GM21515 (cell line): ENCODE measurements at regions not wholly inside any gene's neighbourhood (a gene's known extent, or its start where the extent isn't known, plus 50 kb on each side); places are given as distances from the start of the nearest gene placed in this dataset.
"Not testable (repeated sequence)": the region's sequence is repeated elsewhere in the genome, so short reads cannot be mapped to it uniquely, and the experiment has no call there.

Source experiments
- ATAC-seq: cut with Tn5 transposase; IDR thresholded peaks from one replicate; pipeline ENCODE4 v1.9.1; 2021; ENCODE audit not compliant: unreplicated experiment

DNA sequence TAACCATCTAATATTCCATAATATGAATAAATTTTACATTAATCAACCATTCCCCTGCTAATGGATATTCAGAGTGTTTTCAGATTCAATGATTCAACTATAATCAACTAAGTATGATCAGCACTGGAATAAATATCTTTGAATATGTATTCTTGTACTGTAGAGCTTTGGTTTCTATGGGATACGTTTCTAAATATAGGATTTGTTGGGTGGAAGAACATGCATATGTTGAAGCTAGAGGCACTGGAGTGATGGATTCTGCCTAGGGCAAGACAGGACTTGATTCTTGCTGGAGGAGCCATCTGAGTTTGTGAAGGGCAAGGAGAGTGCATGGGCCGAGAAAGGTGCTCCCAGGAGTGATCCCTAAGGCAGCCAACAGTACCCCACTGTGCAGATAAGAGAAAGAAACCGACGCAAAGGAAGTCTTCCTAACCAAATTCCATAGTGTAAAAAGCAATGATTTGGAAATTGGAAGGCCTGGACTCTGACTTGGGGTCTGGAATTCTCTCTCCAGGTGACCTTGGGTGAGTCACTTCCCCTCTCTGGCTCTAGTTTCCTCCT lies 418.7 kb downstream of the PREX1 start:
- ATAC-seq = no peak

- no peak for ATAC-seq
Measured at GRCh38 chr20:48407710-48408109, 420.1 kb downstream of the PREX1 start.

GRCh38 chr20:48406912-48407340 lies 420.9 kb downstream of the PREX1 start:
- no peak for ATAC-seq

DNA sequence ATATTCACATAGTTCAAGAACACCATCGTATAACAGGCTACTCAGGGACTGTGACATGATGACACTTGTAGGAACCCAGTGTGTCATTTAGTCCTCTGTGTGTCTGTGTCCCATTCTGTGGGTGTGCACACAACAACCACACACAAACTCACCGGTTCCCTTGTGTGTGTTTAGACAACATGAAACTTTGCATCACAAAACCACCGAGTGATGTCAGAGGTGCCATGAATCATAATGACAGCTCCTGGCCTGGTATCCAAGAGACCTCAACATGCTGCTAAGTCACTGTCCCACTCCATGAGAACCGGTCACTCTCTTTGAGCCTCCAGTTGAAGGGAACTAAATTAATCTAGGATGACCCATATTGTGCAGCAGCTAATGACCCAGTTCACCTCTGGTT lies 421.3 kb downstream of the PREX1 start:
- ATAC-seq = no peak

- ATAC-seq = no peak
Measured at GRCh38 chr20:48405909-48406308, 421.9 kb downstream of the PREX1 start.

DNA sequence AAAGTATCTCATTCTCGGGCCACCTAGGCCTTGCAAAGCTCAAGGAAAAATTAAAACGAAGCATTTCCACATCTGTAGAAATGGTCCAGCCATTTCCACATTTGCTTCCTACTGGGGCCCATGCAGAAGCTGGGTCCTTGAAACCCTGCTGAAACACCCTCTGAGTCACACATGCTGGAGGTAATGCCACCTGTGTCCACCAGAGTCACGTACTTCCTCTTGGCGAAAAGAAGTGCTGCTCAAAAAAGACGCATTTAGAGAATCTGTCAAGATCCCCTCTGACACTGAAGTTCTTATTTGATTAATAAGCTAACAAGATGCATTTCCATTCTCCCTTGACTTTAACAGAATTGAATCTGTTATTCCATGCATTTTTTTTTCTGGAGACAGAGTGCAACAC lies 423.2 kb downstream of the PREX1 start:
- no peak for ATAC-seq

GRCh38 chr20:48403167-48403761 lies 424.5 kb downstream of the PREX1 start:
- no peak for ATAC-seq

DNA sequence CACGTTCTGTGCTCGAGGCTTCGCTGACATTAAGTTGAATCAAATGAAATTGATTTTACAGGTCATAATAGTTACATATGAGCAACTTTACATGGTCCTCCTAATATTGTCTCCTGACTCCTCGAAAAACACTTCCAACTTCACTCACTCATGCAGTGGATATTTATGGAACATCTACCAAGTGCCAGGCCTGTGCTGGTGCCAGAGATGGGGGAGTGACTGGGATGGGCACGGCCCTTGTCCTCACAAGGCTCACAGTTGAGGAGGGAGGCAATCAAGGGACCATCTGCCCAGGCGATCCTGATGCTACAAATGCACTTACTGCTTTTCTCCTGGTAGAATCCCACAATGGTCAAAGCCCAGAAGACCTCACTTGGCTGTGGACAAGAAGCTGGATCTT lies 426.4 kb downstream of the PREX1 start:
- no peak for ATAC-seq

GRCh38 chr20:48400009-48400408 lies 427.8 kb downstream of the PREX1 start:
- ATAC-seq = no peak

DNA sequence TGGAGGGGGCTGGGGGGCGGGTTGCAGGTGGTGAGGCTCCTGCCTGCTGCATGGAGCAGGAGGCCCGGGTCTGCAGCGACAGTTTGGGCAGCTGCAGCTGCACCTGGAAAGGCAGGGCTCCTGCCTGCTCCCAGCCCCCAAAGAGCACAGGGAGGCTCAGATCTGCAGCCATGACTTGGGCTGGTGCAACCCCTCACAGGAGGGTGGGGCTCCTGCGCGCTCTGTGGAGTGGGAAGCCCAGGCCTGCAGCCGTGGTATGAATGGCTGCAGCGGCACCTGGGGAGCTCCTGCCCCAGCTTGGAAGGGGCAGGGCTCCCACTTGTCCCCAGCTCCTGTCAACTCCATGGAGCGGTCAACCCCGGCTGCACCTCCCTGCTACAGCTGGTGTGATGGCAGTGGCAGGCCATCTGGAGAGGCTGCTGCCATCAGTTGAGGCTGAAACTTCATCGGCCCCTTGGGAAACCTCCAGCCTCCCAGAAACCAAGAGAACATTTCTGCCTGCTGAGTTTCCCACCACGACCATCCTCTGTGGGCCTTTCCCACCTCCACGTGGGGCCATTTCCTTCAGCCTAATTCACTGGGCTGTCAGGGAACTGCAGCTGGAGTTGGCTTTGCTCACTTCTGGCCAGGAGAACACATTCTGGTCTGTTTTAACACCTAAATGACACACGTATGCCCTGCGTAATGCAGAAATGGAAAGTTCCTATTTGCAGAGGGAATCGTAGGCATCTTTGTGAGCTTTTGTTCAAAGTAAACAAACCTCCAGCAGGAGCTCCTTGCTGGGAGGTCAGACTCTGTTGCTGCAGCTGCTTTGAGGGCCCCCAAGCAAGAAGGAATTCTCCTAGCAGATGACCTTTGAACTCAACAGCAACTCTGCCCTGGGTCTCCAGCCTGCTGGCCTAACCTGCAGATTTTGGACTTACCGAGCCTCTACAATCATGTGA lies 429.0 kb downstream of the PREX1 start:
- ATAC-seq = no peak

DNA sequence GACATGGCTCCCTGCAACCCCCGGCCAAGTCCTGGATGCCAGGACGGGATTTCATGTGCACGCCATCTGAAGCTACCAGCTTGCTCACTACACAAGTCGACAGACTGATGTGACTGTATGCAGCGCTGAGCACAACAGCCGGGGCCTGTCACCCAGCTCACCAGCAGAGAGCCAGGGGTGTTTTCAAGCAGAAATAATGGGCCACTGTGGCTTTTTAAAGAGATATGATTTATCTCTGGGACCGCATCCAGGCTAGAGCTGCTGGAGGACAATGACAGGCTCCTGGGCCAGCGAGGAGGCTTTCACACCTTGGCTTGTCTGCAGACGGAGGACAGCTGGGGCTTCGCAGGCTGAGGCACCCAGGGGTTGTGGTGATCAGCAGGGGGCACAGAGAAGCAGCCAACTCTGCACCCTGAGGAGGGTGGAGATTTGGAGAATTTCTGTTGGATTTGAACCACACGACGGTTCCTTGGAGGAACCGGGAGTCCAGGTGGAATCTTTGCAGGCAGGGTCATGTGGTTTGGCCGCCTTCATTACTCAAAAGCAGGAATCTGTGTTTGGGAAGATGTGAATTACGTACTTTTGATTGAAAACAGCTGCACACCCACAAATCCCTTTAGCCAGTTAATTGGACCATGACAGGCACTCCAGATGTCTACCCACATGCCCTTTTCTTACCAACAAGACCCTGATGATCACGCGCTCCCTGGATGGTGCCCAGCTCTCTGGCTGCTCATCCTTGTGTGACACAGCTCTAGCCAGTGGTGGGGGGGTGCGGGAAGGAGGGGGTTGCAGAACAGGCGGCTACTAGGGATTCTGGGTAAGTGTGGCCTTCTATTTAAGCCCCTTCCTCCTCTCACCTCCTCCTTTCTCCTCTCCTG lies 430.6 kb downstream of the PREX1 start:
- not testable (repeated sequence) for ATAC-seq

DNA sequence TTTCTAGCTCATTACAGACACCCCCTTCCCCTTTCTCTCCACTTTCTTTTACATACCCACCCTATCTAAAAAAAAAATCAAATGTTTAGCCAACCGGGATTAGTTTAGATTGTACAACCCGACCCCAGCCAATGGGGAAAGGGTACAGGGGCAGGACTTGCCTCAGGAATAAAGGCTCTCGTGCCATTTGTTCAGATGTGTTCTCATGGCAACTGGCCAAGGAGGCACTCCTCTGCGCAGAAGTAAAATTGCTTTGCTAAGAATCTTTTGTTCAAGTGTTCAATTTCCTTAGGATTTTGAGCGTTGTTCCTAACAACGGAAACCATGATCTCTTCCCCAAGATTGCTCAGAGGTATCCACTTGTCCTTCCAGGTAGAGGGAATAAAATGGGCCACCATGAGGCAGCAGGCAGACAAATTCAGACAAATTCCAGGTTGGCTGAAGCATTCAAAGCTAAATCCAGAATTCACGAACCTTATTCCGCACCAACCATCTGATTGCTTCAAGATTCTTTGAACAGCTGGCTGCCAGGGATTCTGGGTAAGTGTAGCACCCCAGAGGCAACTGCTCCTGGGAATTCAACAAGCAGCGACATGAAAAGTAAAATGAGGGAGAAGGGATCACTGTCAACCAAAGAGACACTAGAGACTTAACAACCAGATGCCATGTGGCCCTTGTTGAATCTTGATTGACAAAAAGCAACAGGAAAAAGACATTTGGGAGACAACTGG lies 431.8 kb downstream of the PREX1 start:
- no peak for ATAC-seq

- ATAC-seq = no peak
Measured at GRCh38 chr20:48394415-48395081, 433.3 kb downstream of the PREX1 start.

GRCh38 chr20:48393737-48394314 lies 434.0 kb downstream of the PREX1 start:
- no peak for ATAC-seq

DNA sequence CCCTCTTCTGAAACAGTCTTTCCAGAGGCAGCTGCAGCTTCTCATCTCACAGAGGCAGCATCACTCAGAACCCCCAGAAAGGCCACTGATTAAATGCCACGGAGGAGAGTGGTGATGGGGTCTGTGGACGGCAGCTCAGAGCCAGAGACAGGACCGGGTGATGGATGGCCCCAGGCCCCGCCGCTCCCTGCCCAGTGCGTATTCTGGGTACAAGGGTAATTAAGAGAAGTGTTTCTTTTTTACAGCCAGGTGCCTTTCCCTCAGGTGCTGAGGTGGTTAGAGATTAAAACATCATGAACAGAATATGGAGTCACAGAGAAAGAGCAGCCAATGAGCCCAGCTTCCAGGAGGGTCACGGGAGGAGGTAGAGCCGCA lies 434.5 kb downstream of the PREX1 start:
- no peak for ATAC-seq

- no peak for ATAC-seq
Measured at GRCh38 chr20:48392407-48393310, 435.1 kb downstream of the PREX1 start.

GRCh38 chr20:48390981-48391380 lies 436.8 kb downstream of the PREX1 start:
- no peak for ATAC-seq

GRCh38 chr20:48387675-48388074 lies 440.1 kb downstream of the PREX1 start:
- no peak for ATAC-seq

DNA sequence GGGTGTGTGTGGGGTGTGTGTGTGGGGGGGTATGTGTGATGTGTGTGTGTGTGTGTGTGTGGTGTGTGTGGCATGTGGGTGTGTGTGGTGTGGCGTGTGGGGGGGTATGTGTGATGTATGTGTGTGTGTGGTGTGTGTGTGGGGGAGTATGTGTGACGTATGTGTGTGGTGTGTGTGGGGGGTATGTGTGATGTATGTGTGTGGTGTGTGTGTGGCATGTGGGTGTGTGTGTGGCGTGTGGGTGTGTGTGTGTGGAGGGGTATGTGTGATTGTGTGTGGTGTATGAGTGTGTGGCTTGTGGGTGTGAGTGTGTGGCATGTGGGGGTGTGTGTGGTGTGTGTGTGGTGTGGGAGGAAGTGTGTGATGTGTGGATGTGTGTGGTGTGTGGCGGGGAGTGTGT lies 442.3 kb downstream of the PREX1 start:
- no peak for ATAC-seq
